HFFc6 (cell line): ENCODE measurements at regions not wholly inside any gene's neighbourhood (a gene's known extent, or its start where the extent isn't known, plus 50 kb on each side); places are given as distances from the start of the nearest gene placed in this dataset.
"Not testable (repeated sequence)": the region's sequence is repeated elsewhere in the genome, so short reads cannot be mapped to it uniquely, and the experiment has no call there.

ENCODE experiments used
- DNase-seq: peaks from one replicate; pipeline ENCODE4 v3.0.0-alpha.2; 2018
- H3K27ac Mint-ChIP-seq: 2 replicates; pipeline ENCODE4 v1.8.0; 2020; ENCODE audit warnings: mild to moderate bottlenecking, mixed read lengths
- H3K27me3 Mint-ChIP-seq: 2 replicates; pipeline ENCODE4 v1.8.0; 2021; ENCODE audit warnings: mild to moderate bottlenecking, moderate library complexity, mixed read lengths; ENCODE audit not compliant: insufficient read depth
- H3K36me3 Mint-ChIP-seq: 2 replicates; pipeline ENCODE4 v1.8.0; 2021; ENCODE audit warnings: low read depth, mixed read lengths
- H3K4me1 Mint-ChIP-seq: 2 replicates; pipeline ENCODE4 v1.8.0; 2020; ENCODE audit warnings: low read depth, mixed read lengths
- H3K4me3 Mint-ChIP-seq: 2 replicates; pipeline ENCODE4 v1.8.0; 2020; ENCODE audit warnings: mild to moderate bottlenecking, moderate library complexity, mixed read lengths
- H3K9me3 Mint-ChIP-seq: 2 replicates; pipeline ENCODE4 v1.8.0; 2020; ENCODE audit warnings: mild to moderate bottlenecking, mixed read lengths
- CTCF ChIP-seq: fragments of 200-600 bp; sonication (generic); IDR thresholded peaks from 2 replicates; pipeline ENCODE4 v1.5.0; 2021; ENCODE audit warnings: antibody characterized with exemption, mild to moderate bottlenecking

GRCh38 chr2:193428336-193428818 is 1233.6 kb upstream of the TMEFF2 start:
- H3K27ac Mint-ChIP-seq: no peak overlapping the region
- no peak for TF ChIP-seq CTCF
- no peak for DNase-seq
- H3K4me3 Mint-ChIP-seq: no peak overlapping the region
- H3K4me1 Mint-ChIP-seq: no peaks in the 10 kb centered on the region
- peaks cover 8% of the 10 kb centered on the region; the same call in 1 of the 2 replicates for H3K36me3 Mint-ChIP-seq
- peaks cover 10% of the 10 kb centered on the region; the same call in 1 of the 2 replicates for H3K9me3 Mint-ChIP-seq
- no peaks in the 10 kb centered on the region for H3K27me3 Mint-ChIP-seq

- H3K4me3 Mint-ChIP-seq, H3K4me1 Mint-ChIP-seq, H3K27ac Mint-ChIP-seq, DNase-seq, H3K36me3 Mint-ChIP-seq, H3K27me3 Mint-ChIP-seq: not testable (repeated sequence)
- H3K9me3 Mint-ChIP-seq: peaks cover 39% of the 10 kb centered on the region
These were observed 1217.6 kb upstream of the TMEFF2 start for GRCh38 chr2:193412368-193412767.

GRCh38 chr2:193409951-193410350 is 1215.2 kb upstream of the TMEFF2 start:
- TF ChIP-seq CTCF: no peak
- H3K4me1 Mint-ChIP-seq: no peaks in the 10 kb centered on the region
- no peak overlapping the region for H3K4me3 Mint-ChIP-seq
- no peaks in the 10 kb centered on the region for H3K27me3 Mint-ChIP-seq
- peaks cover 45% of the 10 kb centered on the region for H3K9me3 Mint-ChIP-seq
- H3K36me3 Mint-ChIP-seq: peaks cover 5% of the 10 kb centered on the region
- no peak for DNase-seq
- H3K27ac Mint-ChIP-seq: no peak overlapping the region

- Mint-ChIP-seq H3K4me3 (no peak overlapping the region), H3K36me3 (no peaks in the 10 kb centered on the region), H3K9me3 (peaks cover 9% of the 10 kb centered on the region), H3K4me1 (no peaks in the 10 kb centered on the region), H3K27me3 (no peaks in the 10 kb centered on the region; the same call in 1 of the 2 replicates), H3K27ac (no peak overlapping the region)
- DNase-seq: no peak
- no peak for TF ChIP-seq CTCF
These were observed 1187.8 kb upstream of the TMEFF2 start for GRCh38 chr2:193382583-193382982.

GRCh38 chr2:193377789-193378188 is 1183.1 kb upstream of the TMEFF2 start:
- Mint-ChIP-seq H3K27me3 (no peaks in the 10 kb centered on the region), H3K36me3 (no peaks in the 10 kb centered on the region), H3K27ac (no peak overlapping the region), H3K4me3 (no peak overlapping the region), H3K4me1 (no peaks in the 10 kb centered on the region), H3K9me3 (peaks cover 18% of the 10 kb centered on the region)
- TF ChIP-seq CTCF: no peak
- DNase-seq: no peak

- Mint-ChIP-seq H3K9me3 (peaks cover 30% of the 10 kb centered on the region), H3K36me3 (no peaks in the 10 kb centered on the region), H3K27me3 (no peaks in the 10 kb centered on the region), H3K4me3 (no peak overlapping the region), H3K27ac (no peak overlapping the region), H3K4me1 (no peaks in the 10 kb centered on the region)
- no peak for TF ChIP-seq CTCF
- DNase-seq: no peak
These were observed 1178.4 kb upstream of the TMEFF2 start for GRCh38 chr2:193373120-193373519.
